ENCODE measurements at regions not wholly inside any gene's neighbourhood (a gene's known extent, or its start where the extent isn't known, plus 50 kb on each side); places are given as distances from the start of the nearest gene placed in this dataset.

DNA sequence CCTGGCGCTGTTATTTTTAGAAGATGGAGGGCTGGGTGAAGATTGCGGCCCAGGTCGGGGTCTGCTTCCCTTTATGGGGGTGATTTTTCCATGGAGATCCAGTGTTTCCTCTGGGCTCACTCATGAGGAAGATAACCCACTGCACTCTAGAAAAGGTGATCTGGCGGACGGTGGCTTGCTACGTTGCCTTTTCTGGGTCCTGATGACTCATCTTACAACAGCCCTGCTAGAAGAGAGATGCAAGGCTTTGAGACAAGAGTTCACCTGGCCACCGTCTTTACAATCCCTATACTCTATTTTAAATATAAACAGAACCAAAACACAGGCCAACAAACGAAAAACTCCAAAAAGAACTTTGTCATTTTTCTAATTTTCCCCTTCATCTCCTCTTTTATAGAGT lies 182.1 kb upstream of the EXOC2 start:
- no peak overlapping the region for H3K4me3 ChIP-seq (ENCODE audit: low read length)
- H3K27me3 ChIP-seq (replicated peaks; ENCODE audit: insufficient read depth, low read length) = no peaks in the 10 kb centered on the region
- TF ChIP-seq EZH2 (optimal IDR thresholded peaks at IDR 0.05; ENCODE audit: low read depth, low read length) (no peak), EZH2phosphoT487 (IDR thresholded peaks at IDR 0.05; ENCODE audit: low read length) (no peak)
- TF ChIP-seq, protein P1, sequence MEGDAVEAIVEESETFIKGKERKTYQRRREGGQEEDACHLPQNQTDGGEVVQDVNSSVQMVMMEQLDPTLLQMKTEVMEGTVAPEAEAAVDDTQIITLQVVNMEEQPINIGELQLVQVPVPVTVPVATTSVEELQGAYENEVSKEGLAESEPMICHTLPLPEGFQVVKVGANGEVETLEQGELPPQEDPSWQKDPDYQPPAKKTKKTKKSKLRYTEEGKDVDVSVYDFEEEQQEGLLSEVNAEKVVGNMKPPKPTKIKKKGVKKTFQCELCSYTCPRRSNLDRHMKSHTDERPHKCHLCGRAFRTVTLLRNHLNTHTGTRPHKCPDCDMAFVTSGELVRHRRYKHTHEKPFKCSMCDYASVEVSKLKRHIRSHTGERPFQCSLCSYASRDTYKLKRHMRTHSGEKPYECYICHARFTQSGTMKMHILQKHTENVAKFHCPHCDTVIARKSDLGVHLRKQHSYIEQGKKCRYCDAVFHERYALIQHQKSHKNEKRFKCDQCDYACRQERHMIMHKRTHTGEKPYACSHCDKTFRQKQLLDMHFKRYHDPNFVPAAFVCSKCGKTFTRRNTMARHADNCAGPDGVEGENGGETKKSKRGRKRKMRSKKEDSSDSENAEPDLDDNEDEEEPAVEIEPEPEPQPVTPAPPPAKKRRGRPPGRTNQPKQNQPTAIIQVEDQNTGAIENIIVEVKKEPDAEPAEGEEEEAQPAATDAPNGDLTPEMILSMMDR (IDR thresholded peaks at IDR 0.05; ENCODE audit: low read length) = no peak
- no peaks in the 10 kb centered on the region for H3K79me2 ChIP-seq (ENCODE audit: low read length)
- H3K9ac ChIP-seq (ENCODE audit: low read length) = peak overlapping the region; percentile 7; the same call in 1 of the 2 replicates
- no peak for DNase-seq
- no peaks in the 10 kb centered on the region for H3K36me3 ChIP-seq (replicated peaks; ENCODE audit: insufficient read depth, low read length)
- H3K4me1 ChIP-seq (ENCODE audit: low read length) = peaks cover 24% of the 10 kb centered on the region
- H3K4me2 ChIP-seq (ENCODE audit: low read depth, low read length) = peak overlapping the region; percentile 53; the same call in 1 of the 2 replicates
- H3K9me3 ChIP-seq (replicated peaks; ENCODE audit: insufficient read depth, low read length) = no peaks in the 10 kb centered on the region
- H3K9me2 ChIP-seq (replicated peaks; ENCODE audit: insufficient read depth, low read length) = no peaks in the 10 kb centered on the region
- H3K27ac ChIP-seq (ENCODE audit: low read length) = peak overlapping the region; percentile 43; the same call in 1 of the 2 replicates
- no peaks in the 10 kb centered on the region for H4K20me1 ChIP-seq (ENCODE audit: insufficient read depth, low read length)
- peak overlapping the region; percentile 66; the same call in 1 of the 2 replicates for H2AFZ ChIP-seq (ENCODE audit: low read length)
- H3F3A ChIP-seq (ENCODE audit: insufficient read depth, low read length) = peaks cover 6% of the 10 kb centered on the region; the same call in 1 of the 2 replicates

DNA sequence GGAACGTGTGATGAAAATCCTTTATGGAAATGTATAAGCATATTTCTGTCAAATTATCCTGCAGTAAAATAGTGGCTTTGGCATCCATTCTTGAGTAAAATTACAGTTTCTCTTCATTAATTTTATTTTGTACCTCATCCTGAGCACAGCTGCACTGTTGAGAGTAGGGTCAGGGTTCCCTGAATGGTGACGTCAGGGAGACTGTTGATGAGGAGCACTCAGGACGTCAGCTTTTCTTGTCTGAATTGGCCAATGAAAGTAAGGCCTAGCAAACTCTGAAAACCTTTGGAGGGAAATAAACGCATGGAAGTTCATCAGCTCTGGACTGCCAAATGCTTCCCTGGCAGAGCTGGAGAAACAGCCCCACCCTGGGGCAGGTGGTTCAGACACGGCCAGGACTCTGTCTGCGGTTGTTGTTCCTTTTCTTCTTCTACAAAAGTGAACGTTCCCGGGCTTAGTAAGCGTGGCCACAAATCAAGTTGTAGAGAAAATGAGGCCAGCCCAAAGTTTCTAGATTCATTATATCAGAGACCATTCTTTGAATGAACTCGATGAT lies 179.7 kb upstream of the EXOC2 start:
- Histone ChIP-seq H3K4me3 (ENCODE audit: low read length) (no peak overlapping the region), H3K36me3 (replicated peaks; ENCODE audit: insufficient read depth, low read length) (no peaks in the 10 kb centered on the region), H3K9ac (ENCODE audit: low read length) (no peak overlapping the region), H3K9me3 (replicated peaks; ENCODE audit: insufficient read depth, low read length) (no peaks in the 10 kb centered on the region), H3F3A (ENCODE audit: insufficient read depth, low read length) (peaks cover 6% of the 10 kb centered on the region; the same call in 1 of the 2 replicates), H3K4me2 (ENCODE audit: low read depth, low read length) (no peak overlapping the region), H3K27me3 (replicated peaks; ENCODE audit: insufficient read depth, low read length) (no peaks in the 10 kb centered on the region), H3K9me2 (replicated peaks; ENCODE audit: insufficient read depth, low read length) (no peaks in the 10 kb centered on the region), H3K4me1 (ENCODE audit: low read length) (peaks cover 24% of the 10 kb centered on the region), H4K20me1 (ENCODE audit: insufficient read depth, low read length) (no peaks in the 10 kb centered on the region), H2AFZ (ENCODE audit: low read length) (no peak overlapping the region), H3K27ac (ENCODE audit: low read length) (no peak overlapping the region), H3K79me2 (ENCODE audit: low read length) (no peaks in the 10 kb centered on the region)
- no peak for TF ChIP-seq EZH2phosphoT487 (IDR thresholded peaks at IDR 0.05; ENCODE audit: low read length)
- TF ChIP-seq, protein P1 (IDR thresholded peaks at IDR 0.05; ENCODE audit: low read length) = no peak
- no peak for TF ChIP-seq EZH2 (optimal IDR thresholded peaks at IDR 0.05; ENCODE audit: low read depth, low read length)
- DNase-seq = no peak

DNA sequence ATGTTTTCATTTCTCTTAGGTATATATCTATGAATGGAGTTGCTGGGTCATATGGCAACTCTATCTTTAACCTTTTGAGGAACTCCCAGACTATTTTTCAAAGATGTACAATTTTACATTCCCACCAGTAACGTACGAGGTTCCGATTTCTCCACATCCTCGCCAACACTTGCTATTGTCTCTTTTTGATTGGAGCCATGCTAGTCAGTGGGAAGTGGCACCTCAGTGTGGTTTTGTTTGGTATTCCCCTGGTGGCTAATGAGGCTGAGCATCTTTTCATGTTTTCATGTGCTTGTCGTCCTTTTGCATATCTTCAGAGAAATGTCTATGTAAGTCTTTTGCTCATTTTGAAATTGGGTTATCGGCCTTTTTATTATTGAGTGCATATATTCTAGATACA lies 178.6 kb upstream of the EXOC2 start:
- Histone ChIP-seq H3K9me2 (replicated peaks; ENCODE audit: insufficient read depth, low read length) (no peaks in the 10 kb centered on the region), H3K4me2 (ENCODE audit: low read depth, low read length) (no peak overlapping the region), H3K4me3 (ENCODE audit: low read length) (no peak overlapping the region), H2AFZ (ENCODE audit: low read length) (no peak overlapping the region), H3F3A (ENCODE audit: insufficient read depth, low read length) (peaks cover 12% of the 10 kb centered on the region), H3K9ac (ENCODE audit: low read length) (no peak overlapping the region), H3K27me3 (replicated peaks; ENCODE audit: insufficient read depth, low read length) (no peaks in the 10 kb centered on the region), H4K20me1 (ENCODE audit: insufficient read depth, low read length) (no peaks in the 10 kb centered on the region), H3K36me3 (replicated peaks; ENCODE audit: insufficient read depth, low read length) (no peaks in the 10 kb centered on the region), H3K4me1 (ENCODE audit: low read length) (peaks cover 24% of the 10 kb centered on the region), H3K9me3 (replicated peaks; ENCODE audit: insufficient read depth, low read length) (no peaks in the 10 kb centered on the region), H3K27ac (ENCODE audit: low read length) (no peak overlapping the region), H3K79me2 (ENCODE audit: low read length) (no peaks in the 10 kb centered on the region)
- no peak for DNase-seq
- TF ChIP-seq EZH2phosphoT487 (IDR thresholded peaks at IDR 0.05; ENCODE audit: low read length) = no peak
- TF ChIP-seq, protein P1 (IDR thresholded peaks at IDR 0.05; ENCODE audit: low read length) = no peak
- no peak for TF ChIP-seq EZH2 (optimal IDR thresholded peaks at IDR 0.05; ENCODE audit: low read depth, low read length)

Measured in MM.1S (cell line).